ENCODE measurements at regions not wholly inside any gene's neighbourhood (a gene's known extent, or its start where the extent isn't known, plus 50 kb on each side); places are given as distances from the start of the nearest gene placed in this dataset.

- TF ChIP-seq CEBPB (IDR thresholded peaks at IDR 0.05; ENCODE audit: low read depth, low read length) (no peak), CHD7 (IDR thresholded peaks at IDR 0.05; ENCODE audit: insufficient replicate concordance, low read length) (no peak), POLR2A (IDR thresholded peaks at IDR 0.05; ENCODE audit: control extremely low read depth in 1 of 2, low read depth in 2 of 2, low read length in 2 of 2) (no peak), CTCF (IDR thresholded peaks at IDR 0.05; ENCODE audit: control extremely low read depth in 1 of 3, insufficient read depth in 1 of 3, low read depth in 1 of 3, low read length in 3 of 3) (no peak), SAP30 (IDR thresholded peaks at IDR 0.05; ENCODE audit: insufficient read depth, insufficient replicate concordance, low read length) (no peak), MAX (IDR thresholded peaks at IDR 0.05) (no peak)
Measured at GRCh38 chr18:38747153-38747552, 1181.6 kb upstream of the CELF4 start.

All from H1 (cell line).